Neutrophil (primary cell): ENCODE measurements at regions not wholly inside any gene's neighbourhood (a gene's known extent, or its start where the extent isn't known, plus 50 kb on each side); places are given as distances from the start of the nearest gene placed in this dataset.

Experiments used
- H3K27ac ChIP-seq: fragments of 200-600 bp; sonication (generic); 2 replicates; pipeline ENCODE4 v1.5.1; 2016; ENCODE audit warnings: mild to moderate bottlenecking, moderate library complexity
- H3K27me3 ChIP-seq: fragments of 200-600 bp; sonication (generic); 2 replicates; pipeline ENCODE4 v1.6.0; 2016; ENCODE audit warnings: mild to moderate bottlenecking
- H3K36me3 ChIP-seq: fragments of 200-600 bp; sonication (generic); 2 replicates; pipeline ENCODE4 v1.5.1; 2017
- H3K4me1 ChIP-seq, 2 experiments: fragments of 200-600 bp in 1 of 2; sonication (generic) in 1 of 2; 1 replicate in 1 of 2; 2 replicates in 1 of 2; pipeline versions ENCODE4 v1.5.1 to v1.6.1; 2013 to 2016; ENCODE audit warnings: low read depth in 1 of 2, low read length in 1 of 2, mild to moderate bottlenecking in 1 of 2, moderate library complexity in 1 of 2; ENCODE audit not compliant: control insufficient read depth in 1 of 2, insufficient read depth in 1 of 2
- H3K4me3 ChIP-seq, 2 experiments: fragments of 200-600 bp in 1 of 2; sonication (generic) in 1 of 2; 1 replicate in 1 of 2; 2 replicates in 1 of 2; pipeline ENCODE4 v1.5.1; 2013 to 2016; ENCODE audit warnings: low read depth in 1 of 2, low read length in 1 of 2, mild to moderate bottlenecking in 1 of 2, moderate library complexity in 1 of 2
- H3K9me3 ChIP-seq: fragments of 200-600 bp; sonication (generic); 2 replicates; pipeline ENCODE4 v1.5.1; 2016
- TF ChIP-seq, protein P1 (sequence below): fragments of 200-600 bp; sonication (generic); IDR thresholded peaks from 2 replicates; pipeline ENCODE4 v1.5.1; 2016; ENCODE audit warnings: antibody characterized with exemption

GRCh38 chr2:220123751-220124150 is 496.3 kb downstream of the SLC4A3 start:
- Histone ChIP-seq H3K27ac (no peak overlapping the region), H3K36me3 (no peaks in the 10 kb centered on the region), H3K27me3 (no peaks in the 10 kb centered on the region), H3K4me1 (no peaks in the 10 kb centered on the region), H3K9me3 (no peaks in the 10 kb centered on the region), H3K4me3 (no peak overlapping the region)
- TF ChIP-seq, protein P1, sequence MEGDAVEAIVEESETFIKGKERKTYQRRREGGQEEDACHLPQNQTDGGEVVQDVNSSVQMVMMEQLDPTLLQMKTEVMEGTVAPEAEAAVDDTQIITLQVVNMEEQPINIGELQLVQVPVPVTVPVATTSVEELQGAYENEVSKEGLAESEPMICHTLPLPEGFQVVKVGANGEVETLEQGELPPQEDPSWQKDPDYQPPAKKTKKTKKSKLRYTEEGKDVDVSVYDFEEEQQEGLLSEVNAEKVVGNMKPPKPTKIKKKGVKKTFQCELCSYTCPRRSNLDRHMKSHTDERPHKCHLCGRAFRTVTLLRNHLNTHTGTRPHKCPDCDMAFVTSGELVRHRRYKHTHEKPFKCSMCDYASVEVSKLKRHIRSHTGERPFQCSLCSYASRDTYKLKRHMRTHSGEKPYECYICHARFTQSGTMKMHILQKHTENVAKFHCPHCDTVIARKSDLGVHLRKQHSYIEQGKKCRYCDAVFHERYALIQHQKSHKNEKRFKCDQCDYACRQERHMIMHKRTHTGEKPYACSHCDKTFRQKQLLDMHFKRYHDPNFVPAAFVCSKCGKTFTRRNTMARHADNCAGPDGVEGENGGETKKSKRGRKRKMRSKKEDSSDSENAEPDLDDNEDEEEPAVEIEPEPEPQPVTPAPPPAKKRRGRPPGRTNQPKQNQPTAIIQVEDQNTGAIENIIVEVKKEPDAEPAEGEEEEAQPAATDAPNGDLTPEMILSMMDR: no peak

DNA sequence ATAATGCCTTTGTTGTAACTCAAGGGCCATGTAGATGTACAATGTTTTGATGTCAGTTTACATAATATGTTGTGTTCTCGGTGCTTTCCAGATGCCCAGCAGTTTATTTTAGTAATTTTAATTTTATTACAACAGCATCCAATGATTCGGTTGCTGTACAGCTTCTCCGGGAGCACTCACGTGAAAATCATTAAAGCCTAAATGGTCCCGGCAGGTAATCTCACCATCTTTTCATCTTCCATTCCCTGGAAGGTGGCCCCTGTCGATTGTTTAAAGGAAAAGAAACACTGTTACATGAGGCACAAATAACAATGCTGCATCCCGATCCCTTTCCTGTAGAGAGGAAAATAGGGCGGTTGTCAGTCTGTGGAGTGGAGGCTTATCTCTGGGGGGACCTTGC is 498.1 kb downstream of the SLC4A3 start:
- Histone ChIP-seq H3K36me3 (no peaks in the 10 kb centered on the region), H3K9me3 (no peaks in the 10 kb centered on the region), H3K27ac (no peak overlapping the region), H3K4me3 (no peak overlapping the region), H3K4me1 (no peaks in the 10 kb centered on the region), H3K27me3 (no peaks in the 10 kb centered on the region)
- TF ChIP-seq, protein P1: no peak

- TF ChIP-seq, protein P1: no peak
- Histone ChIP-seq H3K27me3 (no peaks in the 10 kb centered on the region), H3K9me3 (no peaks in the 10 kb centered on the region)
These were observed 499.9 kb downstream of the SLC4A3 start for GRCh38 chr2:220127311-220127710.

DNA sequence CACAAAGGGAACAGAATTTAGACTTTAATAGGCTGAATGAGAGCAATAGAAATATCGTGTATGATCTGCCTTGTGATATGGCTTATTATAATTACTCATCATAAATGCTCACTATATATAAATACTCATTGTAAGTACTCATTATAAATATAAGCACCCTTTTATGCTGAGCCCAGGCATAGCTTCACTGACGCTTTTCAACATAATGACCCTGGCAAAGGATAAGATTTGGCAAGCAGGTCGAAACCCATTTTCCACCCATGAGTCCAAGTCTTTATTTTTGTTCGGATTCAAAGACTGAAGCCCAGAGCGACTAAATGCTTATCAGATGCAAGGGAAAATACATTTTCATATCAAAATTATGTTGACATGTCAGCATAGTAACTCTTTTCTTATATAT is 500.4 kb downstream of the SLC4A3 start:
- Histone ChIP-seq H3K4me3 (no peak overlapping the region), H3K36me3 (no peaks in the 10 kb centered on the region), H3K4me1 (no peaks in the 10 kb centered on the region), H3K27me3 (no peaks in the 10 kb centered on the region), H3K27ac (no peak overlapping the region), H3K9me3 (no peaks in the 10 kb centered on the region)
- TF ChIP-seq, protein P1: no peak

More at GRCh38 chr2:220127311-220127710, 499.9 kb downstream of the SLC4A3 start:
- Histone ChIP-seq H3K4me1 (no peaks in the 10 kb centered on the region), H3K36me3 (no peaks in the 10 kb centered on the region), H3K27ac (no peak overlapping the region), H3K4me3 (no peak overlapping the region)

DNA sequence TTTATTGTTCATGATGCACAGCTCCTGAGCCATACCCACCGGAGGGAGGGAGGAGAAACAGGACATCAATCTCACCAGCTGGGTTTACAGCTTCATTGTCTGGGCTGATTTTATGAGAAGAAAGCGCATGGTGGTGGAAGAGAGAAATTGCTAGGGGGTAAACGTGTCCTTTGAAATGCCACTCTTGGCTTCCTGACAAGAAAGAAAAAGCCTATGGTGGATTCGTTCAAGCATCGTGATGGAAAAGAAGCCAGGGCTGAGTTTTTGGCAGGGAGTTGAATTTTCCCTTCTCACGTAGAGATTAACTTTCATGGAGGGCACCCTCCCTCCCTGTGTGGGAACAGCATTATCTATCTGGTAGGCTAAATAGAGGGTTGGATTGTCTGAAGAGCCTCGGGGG is 502.0 kb downstream of the SLC4A3 start:
- Histone ChIP-seq H3K4me3 (no peak overlapping the region), H3K9me3 (no peaks in the 10 kb centered on the region), H3K36me3 (no peaks in the 10 kb centered on the region), H3K27ac (no peak overlapping the region), H3K27me3 (no peaks in the 10 kb centered on the region), H3K4me1 (no peaks in the 10 kb centered on the region)
- TF ChIP-seq, protein P1: no peak
